B cell (primary cell): ENCODE measurements at regions not wholly inside any gene's neighbourhood (a gene's known extent, or its start where the extent isn't known, plus 50 kb on each side); places are given as distances from the start of the nearest gene placed in this dataset.

ENCODE experiments used
- ATAC-seq: fragments of 200-7000 bp; cut with Tn5 transposase; one replicate; pipeline ENCODE4 v1.10.0; 2021; ENCODE audit warnings: low read depth, mild to moderate bottlenecking, moderate number of reproducible peaks, moderate library complexity
- CTCF ChIA-PET: fragments of 350-600 bp; sonication (Branson Sonifier 250); formaldehyde crosslinking; loops from one replicate; lab custom pipeline; 2021; ENCODE audit warnings: antibody characterized with exemption, inconsistent platforms; lab: Charles Lee
- POLR2A ChIA-PET: fragments of 350-600 bp; sonication (Branson Sonifier 250); formaldehyde crosslinking; loops from one replicate; lab custom pipeline; 2021; ENCODE audit warnings: antibody characterized with exemption; lab: Charles Lee
- DNase-seq: peaks from one replicate; pipeline ENCODE4 v3.0.0; 2013
- H2AFZ ChIP-seq: 2 replicates; pipeline ENCODE4 v1.6.1; 2012; ENCODE audit warnings: mild to moderate bottlenecking, low read depth, low read length; ENCODE audit not compliant: insufficient read depth, poor library complexity, severe bottlenecking
- H3K27ac ChIP-seq, 2 donors: 1 replicate in 1 of 2; 2 replicates in 1 of 2; pipeline ENCODE4 v1.5.1; 2012 to 2013; ENCODE audit warnings: low read length in 2 of 2, mild to moderate bottlenecking in 2 of 2, moderate library complexity in 1 of 2
- H3K27me3 ChIP-seq, 4 experiments: fragments of 200-600 bp in 1 of 4; sonication (generic) in 1 of 4; replicated peaks in 1 of 4; 1 replicate in 2 of 4; 2 replicates in 2 of 4; pipeline versions ENCODE4 v1.6.1 to v1.7.0; 2013 to 2016; ENCODE audit warnings: low read length in 3 of 4, mild to moderate bottlenecking in 2 of 4, mixed read lengths in 1 of 4, moderate library complexity in 1 of 4; ENCODE audit not compliant: insufficient read depth in 4 of 4, control insufficient read depth in 3 of 4; ENCODE audit errors: control extremely low read depth in 1 of 4
- H3K36me3 ChIP-seq, 2 experiments: replicated peaks in 1 of 2; 1 replicate in 1 of 2; 2 replicates in 1 of 2; pipeline versions ENCODE4 v1.6.1 to v1.7.1; 2013; ENCODE audit warnings: low read length in 1 of 2; ENCODE audit not compliant: insufficient read depth in 2 of 2, control insufficient read depth in 1 of 2; ENCODE audit errors: control extremely low read depth in 1 of 2, extremely low read depth in 1 of 2
- H3K4me1 ChIP-seq, 2 donors: fragments of 200-600 bp in 1 of 2; sonication (generic) in 1 of 2; 1 replicate in 1 of 2; 2 replicates in 1 of 2; pipeline versions ENCODE4 v1.5.1 to v1.6.1; 2013 to 2017; ENCODE audit warnings: low read length in 2 of 2; ENCODE audit not compliant: control insufficient read depth in 2 of 2, insufficient read depth in 2 of 2
- H3K4me2 ChIP-seq: replicated peaks from 2 replicates; pipeline ENCODE3; 2012; ENCODE audit warnings: mild to moderate bottlenecking, low read depth, low read length; ENCODE audit not compliant: poor library complexity, severe bottlenecking
- H3K4me3 ChIP-seq, 5 experiments: fragments of 200-600 bp in 1 of 5; sonication (generic) in 1 of 5; 1 replicate in 3 of 5; 2 replicates in 2 of 5; pipeline versions ENCODE4 v1.5.1 to v1.7.0; 2011 to 2016; ENCODE audit warnings: low read length in 4 of 5, mild to moderate bottlenecking in 4 of 5, low read depth in 2 of 5, control low read depth in 1 of 5, moderate library complexity in 1 of 5; ENCODE audit not compliant: insufficient read depth in 1 of 5; ENCODE audit errors: control extremely low read depth in 1 of 5, extremely low read depth in 1 of 5
- H3K79me2 ChIP-seq: fragments of 200-600 bp; sonication (generic); one replicate; pipeline ENCODE4 v1.6.0; 2016; ENCODE audit warnings: low read length; ENCODE audit not compliant: control insufficient read depth, insufficient read depth
- H3K9ac ChIP-seq: fragments of 200-600 bp; sonication (generic); 2 replicates; pipeline ENCODE4 v1.6.1; 2017; ENCODE audit warnings: mild to moderate bottlenecking, low read length, moderate library complexity
- H3K9me3 ChIP-seq, 3 donors: one replicate each; pipeline versions ENCODE4 v1.6.1 to v1.7.1; 2013; ENCODE audit warnings: low read length in 2 of 3; ENCODE audit not compliant: control insufficient read depth in 2 of 3, insufficient read depth in 1 of 3; ENCODE audit errors: control extremely low read depth in 1 of 3
- H4K20me1 ChIP-seq: 2 replicates; pipeline ENCODE4 v1.6.0; 2012; ENCODE audit warnings: mild to moderate bottlenecking, low read length; ENCODE audit not compliant: insufficient read depth, control insufficient read depth, poor library complexity, severe bottlenecking
- H3K27ac Mint-ChIP-seq: one replicate; pipeline ENCODE4 v1.8.0; 2021; ENCODE audit warnings: mixed read lengths
- H3K27me3 Mint-ChIP-seq: one replicate; pipeline ENCODE4 v1.8.0; 2021; ENCODE audit warnings: mixed read lengths
- H3K4me1 Mint-ChIP-seq: one replicate; pipeline ENCODE4 v1.8.0; 2021; ENCODE audit warnings: mixed read lengths
- H3K4me3 Mint-ChIP-seq: one replicate; pipeline ENCODE4 v1.8.0; 2021; ENCODE audit warnings: mixed read lengths
- H3K9me3 Mint-ChIP-seq: one replicate; pipeline ENCODE4 v1.8.0; 2022; ENCODE audit warnings: mixed read lengths; ENCODE audit not compliant: insufficient read depth
- CTCF ChIP-seq: fragments of 200-600 bp; IDR thresholded peaks from one replicate; pipeline ENCODE4 v1.8.0; 2022; ENCODE audit warnings: antibody characterized with exemption, mild to moderate bottlenecking
- EZH2 ChIP-seq: IDR thresholded peaks from 2 replicates; pipeline ENCODE4 v1.6.1; 2012; ENCODE audit warnings: borderline replicate concordance, low read depth, mild to moderate bottlenecking, moderate library complexity, low read length; ENCODE audit not compliant: insufficient read depth, poor library complexity, severe bottlenecking
- WGBS: methylation state at CpG from one replicate; pipeline ENCODE4 v1.1.5; 2013; ENCODE audit warnings: missing lambda C conversion rate; ENCODE audit not compliant: insufficient coverage; 5-methylcytosine and 5-hydroxymethylcytosine counted together
- intact Hi-C: fragments of 100-400 bp; cut with micrococcal nuclease; formaldehyde crosslinking; loops from one replicate; pipeline ENCODE4 v1.10.0; 2022

- no peak overlapping the region for H2AFZ ChIP-seq
- TF ChIP-seq EZH2 (no peak), CTCF (no peak)
- H3K27me3 Mint-ChIP-seq: no peaks in the 10 kb centered on the region
- no peaks in the 10 kb centered on the region for H3K36me3 ChIP-seq
- no peak for ATAC-seq
- H3K9ac ChIP-seq: no peak overlapping the region
- no peak overlapping the region for H3K4me2 ChIP-seq
- intact Hi-C loops: no loop called here
- ChIA-PET POLR2A (no interaction called here), CTCF (no interaction called here)
- peaks cover 4% of the 10 kb centered on the region for H3K9me3 Mint-ChIP-seq
- peaks cover 0 to 2% (median 0%) of the 10 kb centered on the region in 3 donors for H3K9me3 ChIP-seq
- H3K4me1 Mint-ChIP-seq: no peaks in the 10 kb centered on the region
- H3K27me3 ChIP-seq: no peaks in the 10 kb centered on the region
- no peaks in the 10 kb centered on the region for H3K79me2 ChIP-seq
- no peak overlapping the region for H3K4me3 ChIP-seq
- 77% methylated on average over 3 of the region's 4 CpGs for WGBS
- no peaks in the 10 kb centered on the region for H3K4me1 ChIP-seq
- no peak overlapping the region for H3K27ac Mint-ChIP-seq
- H3K27ac ChIP-seq: no peak overlapping the region
- H4K20me1 ChIP-seq: no peaks in the 10 kb centered on the region
- no peak for DNase-seq
- no peak overlapping the region for H3K4me3 Mint-ChIP-seq
Observed at GRCh38 chr14:97626088-97626487, 828.9 kb downstream of the VRK1 start.

DNA sequence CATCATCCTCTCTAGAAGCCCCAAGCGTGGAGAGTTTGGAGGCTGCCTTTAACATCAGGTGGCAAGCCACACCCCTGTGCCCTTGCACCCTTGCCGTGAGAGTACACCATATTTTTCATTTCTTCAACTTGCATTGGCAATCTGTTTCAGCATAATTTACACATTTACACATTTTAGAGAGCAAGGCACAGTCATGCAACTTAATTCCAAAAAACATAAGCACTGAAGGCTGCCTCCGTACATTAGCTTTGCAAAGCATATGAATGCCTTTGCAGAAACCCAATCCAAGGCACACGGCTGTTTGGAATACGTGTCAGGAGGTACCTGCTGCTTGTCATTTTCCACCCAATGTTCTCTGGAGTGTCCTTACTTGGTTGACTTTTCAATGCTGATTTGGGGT lies 833.1 kb downstream of the VRK1 start:
- intact Hi-C loops: no loop called here
- DNase-seq: no peak
- WGBS: 85% methylated on average over 3 of the region's 5 CpGs
- Mint-ChIP-seq H3K4me1 (no peaks in the 10 kb centered on the region), H3K27me3 (no peaks in the 10 kb centered on the region), H3K9me3 (peaks cover 4% of the 10 kb centered on the region), H3K4me3 (no peak overlapping the region), H3K27ac (no peak overlapping the region)
- no peak for ATAC-seq
- Histone ChIP-seq H3K27ac (no peak overlapping the region), H3K4me1 (no peaks in the 10 kb centered on the region), H3K4me2 (no peak overlapping the region), H2AFZ (no peak overlapping the region), H3K4me3 (no peak overlapping the region), H3K9ac (no peak overlapping the region), H3K36me3 (no peaks in the 10 kb centered on the region), H3K27me3 (no peaks in the 10 kb centered on the region), H3K79me2 (no peaks in the 10 kb centered on the region), H4K20me1 (no peaks in the 10 kb centered on the region), H3K9me3 (peaks cover 0 to 2% (median 2%) of the 10 kb centered on the region in 3 donors)
- TF ChIP-seq CTCF (no peak), EZH2 (no peak)
- ChIA-PET POLR2A (no interaction called here), CTCF (no interaction called here)
